ENCODE measurements at regions not wholly inside any gene's neighbourhood (a gene's known extent, or its start where the extent isn't known, plus 50 kb on each side); places are given as distances from the start of the nearest gene placed in this dataset.

DNA sequence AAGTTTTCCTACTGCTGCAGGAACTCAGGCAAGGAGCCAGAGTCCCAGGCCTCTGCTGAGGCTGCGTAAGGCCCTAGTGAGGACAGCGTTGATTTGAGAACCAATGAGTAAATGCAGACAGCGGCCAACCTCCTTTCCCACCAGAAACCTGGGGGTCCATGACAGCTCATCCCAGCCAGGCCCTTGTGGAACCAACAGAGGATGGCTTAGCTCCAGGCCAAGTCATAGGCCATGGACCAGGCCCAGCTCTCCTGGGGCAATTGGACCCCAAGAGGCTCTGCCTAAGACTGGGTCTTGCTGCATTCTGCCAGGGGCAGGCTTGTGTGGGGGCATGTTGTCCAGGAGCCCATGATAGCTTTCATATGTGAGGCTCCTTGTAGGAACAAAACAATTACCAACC, 65.4 kb upstream of the PPP1R3C start:
- TF ChIP-seq, protein P1, sequence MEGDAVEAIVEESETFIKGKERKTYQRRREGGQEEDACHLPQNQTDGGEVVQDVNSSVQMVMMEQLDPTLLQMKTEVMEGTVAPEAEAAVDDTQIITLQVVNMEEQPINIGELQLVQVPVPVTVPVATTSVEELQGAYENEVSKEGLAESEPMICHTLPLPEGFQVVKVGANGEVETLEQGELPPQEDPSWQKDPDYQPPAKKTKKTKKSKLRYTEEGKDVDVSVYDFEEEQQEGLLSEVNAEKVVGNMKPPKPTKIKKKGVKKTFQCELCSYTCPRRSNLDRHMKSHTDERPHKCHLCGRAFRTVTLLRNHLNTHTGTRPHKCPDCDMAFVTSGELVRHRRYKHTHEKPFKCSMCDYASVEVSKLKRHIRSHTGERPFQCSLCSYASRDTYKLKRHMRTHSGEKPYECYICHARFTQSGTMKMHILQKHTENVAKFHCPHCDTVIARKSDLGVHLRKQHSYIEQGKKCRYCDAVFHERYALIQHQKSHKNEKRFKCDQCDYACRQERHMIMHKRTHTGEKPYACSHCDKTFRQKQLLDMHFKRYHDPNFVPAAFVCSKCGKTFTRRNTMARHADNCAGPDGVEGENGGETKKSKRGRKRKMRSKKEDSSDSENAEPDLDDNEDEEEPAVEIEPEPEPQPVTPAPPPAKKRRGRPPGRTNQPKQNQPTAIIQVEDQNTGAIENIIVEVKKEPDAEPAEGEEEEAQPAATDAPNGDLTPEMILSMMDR (IDR thresholded peaks at IDR 0.05 in 4 of 5, conservative IDR thresholded peaks at IDR 0.05 in 1 of 5), result no peak
- TF ChIP-seq POLR2A (IDR thresholded peaks at IDR 0.05), result no peak
